Large intestine (tissue), 3 donors: ENCODE measurements at regions not wholly inside any gene's neighbourhood (a gene's known extent, or its start where the extent isn't known, plus 50 kb on each side); places are given as distances from the start of the nearest gene placed in this dataset.

Experiments used
- DNase-seq, 2 donors: peaks; one replicate each; pipeline versions ENCODE4 v3.0.0 to v3.0.0-alpha.2; 2013
- H3K27ac ChIP-seq: one replicate; pipeline ENCODE4 v1.5.1; 2013; ENCODE audit warnings: low read length
- H3K27me3 ChIP-seq: 2 replicates; pipeline ENCODE4 v1.6.1; 2013; ENCODE audit warnings: low read length; ENCODE audit not compliant: control insufficient read depth, insufficient read depth
- H3K36me3 ChIP-seq: 2 replicates; pipeline ENCODE4 v1.6.1; 2013; ENCODE audit warnings: low read length; ENCODE audit not compliant: control insufficient read depth, insufficient read depth
- H3K4me1 ChIP-seq: one replicate; pipeline ENCODE4 v1.6.1; 2013; ENCODE audit warnings: low read length; ENCODE audit not compliant: control insufficient read depth, insufficient read depth
- H3K4me3 ChIP-seq: one replicate; pipeline ENCODE4 v1.5.1; 2013; ENCODE audit warnings: low read length
- H3K9me3 ChIP-seq: one replicate; pipeline ENCODE4 v1.6.1; 2013; ENCODE audit warnings: mild to moderate bottlenecking, low read depth, low read length, moderate library complexity; ENCODE audit not compliant: control insufficient read depth
- WGBS: methylation state at CpG from one replicate; pipeline ENCODE4 v1.1.5; 2013; ENCODE audit warnings: low lambda C conversion rate; ENCODE audit not compliant: insufficient coverage; 5-methylcytosine and 5-hydroxymethylcytosine counted together

DNA sequence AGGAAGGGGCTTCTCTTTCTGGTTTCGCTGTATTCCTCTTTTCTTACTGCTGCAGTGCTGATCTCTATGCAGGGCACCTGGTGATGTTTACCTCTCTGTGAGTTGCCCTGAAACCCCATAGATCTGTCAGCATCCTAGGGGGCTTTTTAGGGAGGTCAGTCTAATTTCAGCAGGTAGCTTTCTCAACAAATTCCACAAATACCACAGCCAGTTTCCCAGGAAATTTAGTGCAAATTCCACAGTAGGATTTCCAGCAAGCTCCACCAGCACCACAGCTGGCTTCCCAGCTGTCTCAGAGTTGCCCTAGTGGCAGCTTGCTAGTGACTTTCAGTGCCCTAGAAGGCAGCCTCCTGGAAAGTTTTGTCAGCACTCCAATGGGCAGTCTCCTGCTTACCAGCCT lies 379.1 kb upstream of the SMC2 start:
- no peak for DNase-seq
- H3K4me3 ChIP-seq, result no peak overlapping the region
- no peaks in the 10 kb centered on the region for H3K27me3 ChIP-seq
- H3K36me3 ChIP-seq, result no peaks in the 10 kb centered on the region
- H3K9me3 ChIP-seq, result no peaks in the 10 kb centered on the region
- no CpG with 5 or more reads among the region's 1 CpG for WGBS
- H3K4me1 ChIP-seq, result no peaks in the 10 kb centered on the region
- no peak overlapping the region for H3K27ac ChIP-seq

DNA sequence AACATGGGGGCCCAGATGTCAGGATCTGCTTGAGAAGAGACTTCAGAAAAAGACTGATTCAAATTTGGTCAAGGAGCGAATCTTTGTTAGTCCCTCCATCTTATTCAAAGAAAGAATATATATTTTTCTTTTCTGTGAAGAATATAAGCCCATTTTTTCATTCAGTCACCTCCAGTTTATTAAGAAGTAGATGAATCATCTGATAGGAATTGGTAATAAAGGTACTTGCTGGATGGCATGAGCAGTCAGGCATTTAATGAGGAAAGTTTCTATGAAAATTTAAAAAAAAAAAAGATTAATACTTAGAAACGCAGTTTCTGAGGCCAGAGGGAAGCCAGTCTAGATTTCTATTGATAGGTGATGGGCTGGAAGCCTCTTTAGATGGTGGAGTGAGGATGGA lies 373.1 kb upstream of the SMC2 start:
- no peak overlapping the region for H3K27ac ChIP-seq
- H3K27me3 ChIP-seq, result no peaks in the 10 kb centered on the region
- no peak for DNase-seq
- no peak overlapping the region for H3K4me3 ChIP-seq
- WGBS, result no CpG with 5 or more reads among the region's 2 CpGs
- H3K9me3 ChIP-seq, result no peaks in the 10 kb centered on the region
- no peaks in the 10 kb centered on the region for H3K4me1 ChIP-seq
- H3K36me3 ChIP-seq, result no peaks in the 10 kb centered on the region

DNA sequence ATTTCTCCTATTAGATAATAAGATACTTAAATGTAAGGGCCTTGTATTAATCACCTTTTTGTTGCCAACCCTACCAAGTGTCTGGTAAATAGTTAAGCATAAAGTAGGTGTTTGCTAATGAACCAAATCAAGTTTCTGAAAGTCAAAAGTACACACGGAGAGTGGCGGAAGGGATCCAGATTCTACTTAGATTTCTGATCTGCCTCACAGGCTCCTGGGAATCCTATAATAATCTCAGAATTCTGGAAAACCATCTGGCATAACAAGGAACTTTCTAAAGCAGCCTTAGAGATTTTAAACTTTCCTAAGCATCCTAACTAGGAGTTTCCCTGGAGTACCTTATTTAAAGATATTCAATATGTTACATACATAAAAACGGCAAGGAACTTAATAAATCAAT lies 363.2 kb upstream of the SMC2 start:
- Histone ChIP-seq H3K4me1 (no peaks in the 10 kb centered on the region), H3K4me3 (no peak overlapping the region), H3K9me3 (no peaks in the 10 kb centered on the region), H3K27ac (no peak overlapping the region), H3K36me3 (no peaks in the 10 kb centered on the region), H3K27me3 (no peaks in the 10 kb centered on the region)
- DNase-seq, result no peak
- WGBS, result 90% methylated on average over 2 of the region's 3 CpGs

DNA sequence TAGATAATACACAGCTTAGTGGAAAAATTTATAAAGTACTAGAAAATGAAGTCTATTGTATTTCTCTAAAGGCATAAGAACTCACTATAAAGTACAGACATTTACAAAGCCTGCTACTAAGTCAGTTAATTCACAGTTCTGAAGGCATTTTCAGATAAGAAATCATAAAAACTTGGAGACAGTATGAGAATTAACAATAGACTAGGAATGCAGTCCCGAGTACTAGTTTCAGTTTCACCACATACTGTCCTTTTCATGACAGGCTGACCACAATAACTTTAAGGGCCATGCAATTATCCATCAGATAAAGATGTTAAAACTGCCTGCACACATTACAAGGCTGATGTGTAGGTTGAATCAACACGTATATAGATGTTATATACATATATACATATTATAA lies 362.6 kb upstream of the SMC2 start:
- Histone ChIP-seq H3K4me3 (no peak overlapping the region), H3K9me3 (no peaks in the 10 kb centered on the region), H3K4me1 (no peaks in the 10 kb centered on the region), H3K36me3 (no peaks in the 10 kb centered on the region), H3K27me3 (no peaks in the 10 kb centered on the region), H3K27ac (no peak overlapping the region)
- DNase-seq, result no peak
- no CpG with 5 or more reads among the region's 2 CpGs for WGBS

DNA sequence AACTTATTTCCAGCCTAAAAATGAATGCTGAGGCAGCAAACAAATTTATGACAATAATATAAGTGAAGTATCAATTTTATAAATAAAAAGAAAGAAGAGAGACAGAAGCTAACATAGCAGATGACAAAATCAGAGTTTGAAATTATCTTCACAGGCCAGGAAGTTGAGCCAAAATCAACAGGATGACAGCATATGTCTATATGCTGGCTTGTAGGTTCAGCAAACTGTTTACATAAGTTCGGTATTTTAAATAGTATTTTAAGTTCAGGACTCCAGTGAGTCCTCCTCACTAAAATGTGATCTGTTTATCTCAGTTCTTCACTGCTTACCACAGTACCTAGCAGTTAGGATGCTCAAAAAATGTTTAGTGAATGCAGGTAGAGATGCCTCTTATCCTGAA lies 359.6 kb upstream of the SMC2 start:
- no peak for DNase-seq
- Histone ChIP-seq H3K27ac (no peak overlapping the region), H3K9me3 (no peaks in the 10 kb centered on the region), H3K27me3 (no peaks in the 10 kb centered on the region), H3K4me1 (no peaks in the 10 kb centered on the region), H3K4me3 (no peak overlapping the region), H3K36me3 (no peaks in the 10 kb centered on the region)
- WGBS, result no CpG with 5 or more reads among the region's 1 CpG

DNA sequence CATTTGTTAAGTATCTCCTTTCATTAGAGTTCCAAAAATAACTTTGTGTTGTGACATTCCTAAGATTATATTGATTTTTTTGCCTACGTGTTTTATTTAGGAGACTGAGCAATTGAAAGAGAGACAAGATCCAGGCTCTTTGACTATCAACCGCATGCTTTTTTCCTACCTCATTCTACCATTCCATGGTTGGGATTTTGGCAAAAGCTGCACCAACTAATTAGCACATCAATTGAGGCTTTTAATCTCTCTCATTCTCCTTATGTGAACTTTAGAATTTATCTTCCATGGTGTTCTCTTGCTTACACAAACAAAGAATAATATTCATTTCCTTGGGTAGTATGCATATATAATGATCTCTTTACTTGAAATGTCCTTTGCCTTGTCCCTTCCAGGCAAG lies 338.7 kb upstream of the SMC2 start:
- Histone ChIP-seq H3K4me1 (no peaks in the 10 kb centered on the region), H3K27ac (no peak overlapping the region), H3K4me3 (no peak overlapping the region), H3K36me3 (no peaks in the 10 kb centered on the region), H3K27me3 (no peaks in the 10 kb centered on the region), H3K9me3 (no peaks in the 10 kb centered on the region)
- no peak for DNase-seq
- WGBS, result 90% methylated on average over 2 of the region's 2 CpGs

DNA sequence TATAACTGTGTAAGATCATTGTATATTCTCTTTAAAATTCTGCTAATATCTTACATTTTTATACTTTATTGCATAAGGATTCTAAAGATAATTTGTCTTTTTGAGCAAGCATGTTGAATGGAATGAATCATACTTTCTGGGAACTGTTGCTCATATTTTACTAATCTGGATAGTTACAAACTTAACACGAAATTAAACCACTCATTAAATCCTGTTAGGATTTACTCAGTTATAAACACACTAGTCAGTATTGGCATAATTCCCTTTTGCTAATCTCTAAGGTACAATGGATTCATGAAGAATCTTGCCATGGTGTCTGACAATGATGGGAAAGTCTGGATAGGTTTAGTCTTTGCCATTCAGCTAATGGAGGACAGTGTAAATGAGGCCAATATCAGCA lies 338.1 kb upstream of the SMC2 start:
- Histone ChIP-seq H3K27me3 (no peaks in the 10 kb centered on the region), H3K36me3 (no peaks in the 10 kb centered on the region), H3K4me3 (no peak overlapping the region), H3K4me1 (no peaks in the 10 kb centered on the region), H3K9me3 (no peaks in the 10 kb centered on the region), H3K27ac (no peak overlapping the region)
- WGBS, result no CpG with 5 or more reads among the region's 1 CpG
- no peak for DNase-seq

DNA sequence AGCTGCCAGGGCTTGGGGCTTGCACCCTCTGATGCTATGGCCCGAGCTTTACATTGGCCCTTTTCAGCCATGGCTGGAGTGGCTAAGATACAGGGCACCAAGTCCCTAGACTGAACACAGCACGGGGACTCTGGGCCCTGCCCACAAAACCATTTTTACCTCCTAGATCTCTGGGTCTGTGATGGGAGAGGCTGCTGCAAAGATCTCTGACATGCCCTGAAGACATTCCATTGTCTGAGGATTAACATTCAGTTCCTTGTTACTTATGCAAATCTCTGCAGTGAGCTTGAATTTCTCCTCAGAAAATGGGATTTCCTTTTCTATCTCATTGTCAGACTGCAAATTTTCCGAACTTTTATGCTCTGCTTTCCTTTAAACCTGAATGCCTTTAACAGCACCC lies 337.0 kb upstream of the SMC2 start:
- no peaks in the 10 kb centered on the region for H3K36me3 ChIP-seq
- H3K4me3 ChIP-seq, result no peak overlapping the region
- H3K27ac ChIP-seq, result no peak overlapping the region
- WGBS, result 86% methylated on average over 1 of the region's 3 CpGs
- no peaks in the 10 kb centered on the region for H3K4me1 ChIP-seq
- H3K27me3 ChIP-seq, result no peaks in the 10 kb centered on the region
- DNase-seq, result no peak
- H3K9me3 ChIP-seq, result no peaks in the 10 kb centered on the region

DNA sequence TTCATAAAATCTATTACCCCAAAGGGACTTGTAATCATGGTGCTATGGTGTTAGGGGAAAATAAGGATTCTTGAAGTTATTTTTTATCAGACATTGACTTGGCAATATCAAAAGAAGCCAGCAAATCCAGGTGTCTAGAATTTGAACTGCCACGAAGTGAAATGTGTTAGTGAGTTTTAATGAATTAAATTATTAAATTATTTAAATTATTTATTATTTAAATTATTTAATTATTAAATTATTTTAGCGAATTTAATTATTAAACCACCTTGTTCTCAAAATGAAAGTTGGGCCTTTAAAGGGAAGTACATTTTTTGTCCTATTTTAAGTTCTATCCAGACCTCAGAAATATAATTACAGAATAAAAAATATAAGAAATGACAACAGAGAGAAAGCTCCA lies 332.6 kb upstream of the SMC2 start:
- DNase-seq, result no peak
- 53% methylated on average over 2 of the region's 2 CpGs for WGBS

DNA sequence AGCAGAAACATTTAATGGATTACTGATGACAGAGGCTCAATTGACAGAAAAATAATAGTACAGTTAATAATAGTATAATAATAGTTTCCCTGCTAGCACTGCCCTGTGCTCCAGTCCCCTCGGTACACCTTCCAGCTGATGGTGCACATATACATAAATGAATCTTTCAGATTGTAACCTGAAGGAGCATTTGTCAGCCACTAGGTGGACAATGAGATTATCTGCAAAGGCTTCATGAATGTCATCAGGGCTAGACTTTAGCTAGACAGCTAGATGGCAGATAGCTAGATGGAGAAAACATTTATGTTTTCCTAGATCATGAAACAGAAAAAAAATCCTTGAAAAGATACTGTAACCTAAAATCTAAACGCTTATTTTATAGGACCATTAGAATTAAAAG lies 304.4 kb upstream of the SMC2 start:
- Histone ChIP-seq H3K4me3 (no peak overlapping the region), H3K36me3 (no peaks in the 10 kb centered on the region), H3K9me3 (no peaks in the 10 kb centered on the region), H3K27ac (no peak overlapping the region), H3K27me3 (no peaks in the 10 kb centered on the region), H3K4me1 (no peaks in the 10 kb centered on the region)
- no CpG with 5 or more reads among the region's 2 CpGs for WGBS
- DNase-seq, result no peak

More for the DNA sequence above, 332.6 kb upstream of the SMC2 start:
- H3K27ac ChIP-seq, result no peak overlapping the region
- H3K4me3 ChIP-seq, result no peak overlapping the region
- no peaks in the 10 kb centered on the region for H3K36me3 ChIP-seq
- no peaks in the 10 kb centered on the region for H3K4me1 ChIP-seq
- H3K9me3 ChIP-seq, result no peaks in the 10 kb centered on the region
- H3K27me3 ChIP-seq, result no peaks in the 10 kb centered on the region

DNA sequence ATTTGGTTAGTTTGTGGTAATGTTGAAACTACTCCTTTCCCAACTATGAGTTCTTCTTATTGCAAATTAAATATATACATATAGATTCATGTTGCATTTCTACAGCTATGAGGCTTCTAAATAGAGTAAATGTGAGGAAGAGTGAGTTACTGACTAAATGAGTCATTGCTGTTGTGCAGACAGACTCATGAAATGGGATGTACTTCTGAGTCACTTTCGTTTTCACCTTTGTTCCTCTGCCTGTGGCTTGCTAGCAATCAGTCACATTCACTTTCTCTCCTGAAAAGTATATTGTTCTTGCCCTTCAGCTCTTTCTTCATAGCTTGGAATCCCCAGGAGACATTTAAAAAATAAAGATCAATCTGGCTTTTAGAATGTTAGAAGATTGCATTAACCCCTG lies 295.5 kb upstream of the SMC2 start:
- no peak overlapping the region for H3K4me3 ChIP-seq
- DNase-seq, result no peak
- no peaks in the 10 kb centered on the region for H3K4me1 ChIP-seq
- no peaks in the 10 kb centered on the region for H3K27me3 ChIP-seq
- no peak overlapping the region for H3K27ac ChIP-seq
- no peaks in the 10 kb centered on the region for H3K9me3 ChIP-seq
- H3K36me3 ChIP-seq, result no peaks in the 10 kb centered on the region
- no CpG with 5 or more reads among the region's 1 CpG for WGBS
